Stimulated activated CD4-positive, alpha-beta T cell treated with anti-CD3 and anti-CD28 coated beads, Interleukin-12 subunit alpha, Interleukin-12 subunit beta, amount 100 ng/mL, for 4 hours (primary cell): ENCODE measurements at regions not wholly inside any gene's neighbourhood (a gene's known extent, or its start where the extent isn't known, plus 50 kb on each side); places are given as distances from the start of the nearest gene placed in this dataset.
"Not testable (repeated sequence)": the region's sequence is repeated elsewhere in the genome, so short reads cannot be mapped to it uniquely, and the experiment has no call there.

Experiments
- DNase-seq: peaks from one replicate; pipeline ENCODE4 v3.0.0-alpha.2; 2020

GRCh38 chr6:113254194-113254593 lies 603.0 kb upstream of the MARCKS start:
- DNase-seq: not testable (repeated sequence)

GRCh38 chr6:113258771-113259170 lies 598.4 kb upstream of the MARCKS start:
- no peak for DNase-seq

- DNase-seq: no peak
These were observed 585.7 kb upstream of the MARCKS start for GRCh38 chr6:113271437-113271836.

- DNase-seq: no peak
These were observed 580.5 kb upstream of the MARCKS start for GRCh38 chr6:113276601-113277000.

- DNase-seq: no peak
These were observed 580.0 kb upstream of the MARCKS start for GRCh38 chr6:113277111-113277510.

- no peak for DNase-seq
These were observed 576.1 kb upstream of the MARCKS start for GRCh38 chr6:113281014-113281413.

GRCh38 chr6:113281431-113281830 lies 575.7 kb upstream of the MARCKS start:
- no peak for DNase-seq

GRCh38 chr6:113287396-113287795 lies 569.7 kb upstream of the MARCKS start:
- no peak for DNase-seq

GRCh38 chr6:113288409-113288808 lies 568.7 kb upstream of the MARCKS start:
- DNase-seq: no peak

- no peak for DNase-seq
These were observed 568.0 kb upstream of the MARCKS start for GRCh38 chr6:113289166-113289565.

GRCh38 chr6:113290684-113291083 lies 566.5 kb upstream of the MARCKS start:
- DNase-seq: no peak

GRCh38 chr6:113291751-113292445 lies 565.2 kb upstream of the MARCKS start:
- no peak for DNase-seq

GRCh38 chr6:113292646-113293422 lies 564.3 kb upstream of the MARCKS start:
- DNase-seq: no peak

- no peak for DNase-seq
These were observed 563.8 kb upstream of the MARCKS start for GRCh38 chr6:113293423-113293740.

GRCh38 chr6:113299531-113299930 lies 557.6 kb upstream of the MARCKS start:
- DNase-seq: no peak

GRCh38 chr6:113301651-113302050 lies 555.5 kb upstream of the MARCKS start:
- DNase-seq: no peak

GRCh38 chr6:113304116-113304515 lies 553.0 kb upstream of the MARCKS start:
- DNase-seq: no peak

GRCh38 chr6:113306552-113307145 lies 550.5 kb upstream of the MARCKS start:
- DNase-seq: peak; percentile 9

- DNase-seq: no peak
These were observed 548.9 kb upstream of the MARCKS start for GRCh38 chr6:113308266-113308665.

- DNase-seq: no peak
These were observed 543.3 kb upstream of the MARCKS start for GRCh38 chr6:113313841-113314240.

- no peak for DNase-seq
These were observed 542.0 kb upstream of the MARCKS start for GRCh38 chr6:113315165-113315564.

GRCh38 chr6:113315879-113316278 lies 541.3 kb upstream of the MARCKS start:
- no peak for DNase-seq

- DNase-seq: no peak
These were observed 539.7 kb upstream of the MARCKS start for GRCh38 chr6:113317442-113317841.

- DNase-seq: no peak
These were observed 539.1 kb upstream of the MARCKS start for GRCh38 chr6:113317891-113318574.
